AG09319 (cell line): ENCODE measurements at regions not wholly inside any gene's neighbourhood (a gene's known extent, or its start where the extent isn't known, plus 50 kb on each side); places are given as distances from the start of the nearest gene placed in this dataset.

ENCODE experiments used
- DNase-seq: peaks from one replicate; pipeline ENCODE4 v3.0.0-alpha.2; 2010; ENCODE audit warnings: low read depth; ENCODE audit errors: extremely low read depth
- CTCF ChIP-seq: IDR thresholded peaks from 2 replicates; pipeline ENCODE4 v1.5.1; 2011; ENCODE audit warnings: low read depth, mild to moderate bottlenecking, inconsistent platforms, low read length, moderate library complexity

- DNase-seq: no peak
- no peak for TF ChIP-seq CTCF
Measured at GRCh38 chr13:85896516-85897450, 97.6 kb upstream of the SLITRK6 start.

- DNase-seq: no peak
- TF ChIP-seq CTCF: no peak
Measured at GRCh38 chr13:85887406-85887805, 88.2 kb upstream of the SLITRK6 start.

- no peak for DNase-seq
- TF ChIP-seq CTCF: no peak
Measured at GRCh38 chr13:85879014-85879413, 79.8 kb upstream of the SLITRK6 start.

GRCh38 chr13:85864963-85865530 lies 65.8 kb upstream of the SLITRK6 start:
- TF ChIP-seq CTCF: peak; percentile 5
- no peak for DNase-seq

- no peak for TF ChIP-seq CTCF
- DNase-seq: no peak
Measured at GRCh38 chr13:85853901-85854663, 54.9 kb upstream of the SLITRK6 start.

- no peak for TF ChIP-seq CTCF
- DNase-seq: no peak
Measured at GRCh38 chr13:85853161-85853894, 54.1 kb upstream of the SLITRK6 start.
